WTC11 (cell line): ENCODE measurements at regions not wholly inside any gene's neighbourhood (a gene's known extent, or its start where the extent isn't known, plus 50 kb on each side); places are given as distances from the start of the nearest gene placed in this dataset.

ENCODE experiments used
- ATAC-seq: fragments of 200-7000 bp; cut with Tn5 transposase; 2 replicates; pipeline ENCODE4 v1.10.0; 2021; ENCODE audit warnings: mild to moderate bottlenecking, moderate library complexity
- CTCF ChIA-PET: fragments of 300-600 bp; sonication (Branson Sonifier 250); formaldehyde crosslinking; loops from one replicate; lab custom pipeline; 2021; ENCODE audit warnings: antibody characterized with exemption; lab: Charles Lee
- POLR2A ChIA-PET: fragments of 350-600 bp; sonication (Branson Sonifier 250); formaldehyde crosslinking; loops from one replicate; lab custom pipeline; 2021; ENCODE audit warnings: antibody characterized with exemption; lab: Charles Lee
- DNase-seq: peaks from one replicate; pipeline ENCODE4 v3.0.0; 2021; ENCODE audit warnings: low spot score
- H3K27ac Mint-ChIP-seq: 2 replicates; pipeline ENCODE4 v1.8.0; 2021; ENCODE audit warnings: mixed read lengths
- H3K27me3 Mint-ChIP-seq: 2 replicates; pipeline ENCODE4 v1.8.0; 2021; ENCODE audit warnings: low read depth, mild to moderate bottlenecking, moderate library complexity, mixed read lengths
- H3K36me3 Mint-ChIP-seq: 2 replicates; pipeline ENCODE4 v1.8.0; 2021; ENCODE audit warnings: mixed read lengths
- H3K4me1 Mint-ChIP-seq: 2 replicates; pipeline ENCODE4 v1.8.0; 2022; ENCODE audit warnings: mixed read lengths
- H3K4me3 Mint-ChIP-seq: 2 replicates; pipeline ENCODE4 v1.8.0; 2021; ENCODE audit warnings: mild to moderate bottlenecking, moderate library complexity, mixed read lengths
- H3K9me3 Mint-ChIP-seq: 2 replicates; pipeline ENCODE4 v1.8.0; 2021; ENCODE audit warnings: mixed read lengths
- ATF1 ChIP-seq: sonication (generic); formaldehyde crosslinking; IDR thresholded peaks from 2 replicates; pipeline ENCODE4 v1.8.1; 2023; ENCODE audit warnings: mild to moderate bottlenecking, moderate library complexity, missing genetic modification reagents
- CBFB ChIP-seq: sonication (generic); formaldehyde crosslinking; IDR thresholded peaks from 2 replicates; pipeline ENCODE4 v1.8.1; 2022; ENCODE audit warnings: mild to moderate bottlenecking, low read depth, missing genetic modification reagents
- CREB1 ChIP-seq: sonication (generic); formaldehyde crosslinking; IDR thresholded peaks from 2 replicates; pipeline ENCODE4 v1.8.0; 2023; ENCODE audit warnings: mild to moderate bottlenecking, missing genetic modification reagents
- E2F1 ChIP-seq: sonication (generic); formaldehyde crosslinking; IDR thresholded peaks from 2 replicates; pipeline ENCODE4 v1.8.0; 2022; ENCODE audit warnings: mild to moderate bottlenecking, missing genetic modification reagents
- EMX1 ChIP-seq: fragments of 250-450 bp; sonication (Bioruptor Pico); IDR thresholded peaks from 2 replicates; pipeline ENCODE4 v1.8.0; 2021; ENCODE audit warnings: mild to moderate bottlenecking
- FOXP1 ChIP-seq: sonication (generic); formaldehyde crosslinking; IDR thresholded peaks from 2 replicates; pipeline ENCODE4 v1.8.0; 2022; ENCODE audit warnings: missing genetic modification reagents, mild to moderate bottlenecking, moderate library complexity, borderline replicate concordance
- FOXP4 ChIP-seq: sonication (generic); formaldehyde crosslinking; IDR thresholded peaks from 2 replicates; pipeline ENCODE4 v1.8.0; 2022; ENCODE audit warnings: mild to moderate bottlenecking, missing genetic modification reagents
- KAT7 ChIP-seq: sonication (generic); formaldehyde crosslinking; IDR thresholded peaks from 2 replicates; pipeline ENCODE4 v1.8.1; 2023; ENCODE audit warnings: missing genetic modification reagents, mild to moderate bottlenecking, borderline replicate concordance
- MAX ChIP-seq: sonication (generic); formaldehyde crosslinking; IDR thresholded peaks from 2 replicates; pipeline ENCODE4 v1.8.0; 2022; ENCODE audit warnings: mild to moderate bottlenecking, missing genetic modification reagents
- MLX ChIP-seq: sonication (generic); formaldehyde crosslinking; IDR thresholded peaks from 2 replicates; pipeline ENCODE4 v1.8.1; 2023; ENCODE audit warnings: mild to moderate bottlenecking, missing genetic modification reagents, moderate library complexity
- MXD4 ChIP-seq: fragments of 250-450 bp; sonication (Bioruptor Pico); IDR thresholded peaks from 2 replicates; pipeline ENCODE4 v1.8.0; 2021; ENCODE audit warnings: mild to moderate bottlenecking, moderate library complexity, borderline replicate concordance
- NFATC4 ChIP-seq: fragments of 250-450 bp; sonication (Bioruptor Pico); IDR thresholded peaks from 2 replicates; pipeline ENCODE4 v1.9.0; 2021; ENCODE audit warnings: mild to moderate bottlenecking
- NFYB ChIP-seq: sonication (generic); formaldehyde crosslinking; conservative IDR thresholded peaks from 2 replicates; pipeline ENCODE4 v1.8.0; 2022; ENCODE audit warnings: low read depth, missing genetic modification reagents
- PRDM15 ChIP-seq: sonication (generic); formaldehyde crosslinking; IDR thresholded peaks from 2 replicates; pipeline ENCODE4 v1.8.0; 2022; ENCODE audit warnings: missing genetic modification reagents
- SMAD4 ChIP-seq: sonication (generic); formaldehyde crosslinking; IDR thresholded peaks from 2 replicates; pipeline ENCODE4 v1.8.0; 2022; ENCODE audit warnings: mild to moderate bottlenecking, missing genetic modification reagents
- USF2 ChIP-seq: sonication (generic); formaldehyde crosslinking; IDR thresholded peaks from 2 replicates; pipeline ENCODE4 v1.8.1; 2023; ENCODE audit warnings: mild to moderate bottlenecking, missing genetic modification reagents, moderate library complexity
- ZNF396 ChIP-seq: fragments of 250-450 bp; sonication (Bioruptor Pico); IDR thresholded peaks from 2 replicates; pipeline ENCODE4 v1.8.0; 2021; ENCODE audit warnings: mild to moderate bottlenecking, moderate library complexity, borderline replicate concordance

- H3K4me1 Mint-ChIP-seq = peaks cover 9% of the 10 kb centered on the region; the same call in 1 of the 2 replicates
- CTCF ChIA-PET = interaction anchor here (1.2 to 1.5 kb wide), 2 partner anchors 31 to 120 kb away, joined by 3 to 4 read pairs; no protein-coding TSS in a partner anchor
- no peak for TF ChIP-seq E2F1 (CRISPR knock-in tag)
- TF ChIP-seq FOXP1 (CRISPR knock-in tag) = no peak
- no peak for TF ChIP-seq CBFB (CRISPR knock-in tag)
- no peak for TF ChIP-seq MAX
- TF ChIP-seq MLX (CRISPR knock-in tag) = no peak
- no peak for TF ChIP-seq CREB1 (CRISPR knock-in tag)
- no peak for TF ChIP-seq EMX1 (CRISPR knock-in tag)
- no peak for TF ChIP-seq USF2
- TF ChIP-seq ATF1 = no peak
- TF ChIP-seq NFYB = no peak
- TF ChIP-seq KAT7 (CRISPR knock-in tag) = no peak
- no peak for TF ChIP-seq PRDM15
- TF ChIP-seq NFATC4 = no peak
- TF ChIP-seq SMAD4 (CRISPR knock-in tag) = no peak
- TF ChIP-seq FOXP4 = no peak
- no peak for TF ChIP-seq ZNF396 (CRISPR knock-in tag)
- no peak for TF ChIP-seq MXD4 (CRISPR knock-in tag)
- TF ChIP-seq, all 79 proteins: peak for 0
- H3K9me3 Mint-ChIP-seq = no peaks in the 10 kb centered on the region; the same call in 1 of the 2 replicates
- ATAC-seq = no peak
- POLR2A ChIA-PET = no interaction called here
- no peaks in the 10 kb centered on the region for H3K36me3 Mint-ChIP-seq
- DNase-seq = no peak
- no peaks in the 10 kb centered on the region; the same call in 1 of the 2 replicates for H3K27me3 Mint-ChIP-seq
- H3K27ac Mint-ChIP-seq = no peak overlapping the region
- no peak overlapping the region for H3K4me3 Mint-ChIP-seq
Observed at GRCh38 chr1:29672416-29673227, 436.3 kb downstream of the PTPRU start.
